Cardiac muscle cell (in vitro differentiated cells and primary cell): ENCODE measurements at regions not wholly inside any gene's neighbourhood (a gene's known extent, or its start where the extent isn't known, plus 50 kb on each side); places are given as distances from the start of the nearest gene placed in this dataset.
A peak's percentile ranks its signal among the peaks of the same experiment; 100 is the strongest.

Experiments used
- DNase-seq, 2 donors: peaks; one replicate each; pipeline versions ENCODE4 v3.0.0 to v3.0.0-alpha.2; 2010 to 2017; ENCODE audit warnings: low read depth in 1 of 2, low spot score in 1 of 2
- H3K27ac ChIP-seq: fragments of 200-600 bp; sonication (generic); 2 replicates; pipeline ENCODE4 v1.5.1; 2016
- H3K27me3 ChIP-seq: fragments of 200-600 bp; sonication (generic); 2 replicates; pipeline ENCODE4 v1.6.0; 2016; ENCODE audit warnings: control low read depth
- H3K36me3 ChIP-seq: fragments of 200-600 bp; sonication (generic); 2 replicates; pipeline ENCODE4 v1.5.1; 2016; ENCODE audit warnings: control low read depth
- H3K4me1 ChIP-seq: fragments of 200-600 bp; sonication (generic); 2 replicates; pipeline ENCODE4 v1.8.1; 2017; ENCODE audit warnings: low read depth, mild to moderate bottlenecking, mixed run types
- H3K4me3 ChIP-seq: fragments of 200-600 bp; sonication (generic); 2 replicates; pipeline ENCODE4 v1.5.1; 2016; ENCODE audit warnings: mild to moderate bottlenecking
- H3K9me3 ChIP-seq: fragments of 200-600 bp; sonication (generic); 2 replicates; pipeline ENCODE4 v1.5.1; 2017; ENCODE audit warnings: low read depth, mild to moderate bottlenecking, control low read depth
- TF ChIP-seq, protein P1 (sequence below): IDR thresholded peaks from 2 replicates; pipeline ENCODE4 v1.5.1; 2012; ENCODE audit warnings: low read depth, mild to moderate bottlenecking, low read length

- H3K4me3 ChIP-seq = no peak overlapping the region
- H3K36me3 ChIP-seq = no peaks in the 10 kb centered on the region
- H3K27me3 ChIP-seq = no peaks in the 10 kb centered on the region
- H3K4me1 ChIP-seq = no peaks in the 10 kb centered on the region
- no peak for DNase-seq
- no peaks in the 10 kb centered on the region for H3K9me3 ChIP-seq
- H3K27ac ChIP-seq = no peak overlapping the region
- TF ChIP-seq, protein P1, sequence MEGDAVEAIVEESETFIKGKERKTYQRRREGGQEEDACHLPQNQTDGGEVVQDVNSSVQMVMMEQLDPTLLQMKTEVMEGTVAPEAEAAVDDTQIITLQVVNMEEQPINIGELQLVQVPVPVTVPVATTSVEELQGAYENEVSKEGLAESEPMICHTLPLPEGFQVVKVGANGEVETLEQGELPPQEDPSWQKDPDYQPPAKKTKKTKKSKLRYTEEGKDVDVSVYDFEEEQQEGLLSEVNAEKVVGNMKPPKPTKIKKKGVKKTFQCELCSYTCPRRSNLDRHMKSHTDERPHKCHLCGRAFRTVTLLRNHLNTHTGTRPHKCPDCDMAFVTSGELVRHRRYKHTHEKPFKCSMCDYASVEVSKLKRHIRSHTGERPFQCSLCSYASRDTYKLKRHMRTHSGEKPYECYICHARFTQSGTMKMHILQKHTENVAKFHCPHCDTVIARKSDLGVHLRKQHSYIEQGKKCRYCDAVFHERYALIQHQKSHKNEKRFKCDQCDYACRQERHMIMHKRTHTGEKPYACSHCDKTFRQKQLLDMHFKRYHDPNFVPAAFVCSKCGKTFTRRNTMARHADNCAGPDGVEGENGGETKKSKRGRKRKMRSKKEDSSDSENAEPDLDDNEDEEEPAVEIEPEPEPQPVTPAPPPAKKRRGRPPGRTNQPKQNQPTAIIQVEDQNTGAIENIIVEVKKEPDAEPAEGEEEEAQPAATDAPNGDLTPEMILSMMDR = no peak
Measured at GRCh38 chr3:88779482-88779881, 327.9 kb upstream of the EPHA3 start.

DNA sequence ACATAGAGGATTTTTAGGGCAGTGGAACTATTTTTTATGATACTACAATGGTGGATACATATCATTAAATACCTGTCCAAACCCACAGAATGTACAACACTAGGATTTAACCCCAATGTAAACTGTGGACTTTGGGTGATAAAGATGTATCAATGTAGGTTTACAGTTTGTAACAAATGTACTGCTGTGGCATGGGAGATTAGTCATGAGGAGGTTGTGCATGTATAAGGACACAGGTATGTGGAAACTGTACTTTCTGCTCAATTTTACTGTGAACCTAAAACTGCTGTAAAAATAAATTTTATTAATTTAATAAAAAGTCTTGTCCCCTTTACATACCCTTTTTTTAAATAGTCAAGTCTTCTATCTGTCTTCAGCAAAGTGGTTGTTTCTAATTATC is 322.5 kb upstream of the EPHA3 start:
- H3K27me3 ChIP-seq = no peaks in the 10 kb centered on the region
- H3K4me1 ChIP-seq = no peaks in the 10 kb centered on the region
- H3K27ac ChIP-seq = no peak overlapping the region
- DNase-seq = no peak
- no peak overlapping the region for H3K4me3 ChIP-seq
- H3K36me3 ChIP-seq = no peaks in the 10 kb centered on the region
- no peaks in the 10 kb centered on the region for H3K9me3 ChIP-seq
- TF ChIP-seq, protein P1 = no peak

GRCh38 chr3:88785841-88786240 is 321.6 kb upstream of the EPHA3 start:
- DNase-seq = no peak
- H3K4me3 ChIP-seq = no peak overlapping the region

GRCh38 chr3:88795503-88795902 is 311.9 kb upstream of the EPHA3 start:
- Histone ChIP-seq H3K27ac (no peak overlapping the region), H3K9me3 (no peaks in the 10 kb centered on the region), H3K36me3 (no peaks in the 10 kb centered on the region), H3K4me3 (no peak overlapping the region), H3K27me3 (no peaks in the 10 kb centered on the region), H3K4me1 (no peaks in the 10 kb centered on the region)
- no peak for DNase-seq
- TF ChIP-seq, protein P1 = no peak

More at GRCh38 chr3:88785841-88786240, 321.6 kb upstream of the EPHA3 start:
- H3K27ac ChIP-seq = no peak overlapping the region
- H3K27me3 ChIP-seq = no peaks in the 10 kb centered on the region
- TF ChIP-seq, protein P1 = no peak
- H3K36me3 ChIP-seq = no peaks in the 10 kb centered on the region
- no peaks in the 10 kb centered on the region for H3K9me3 ChIP-seq
- no peaks in the 10 kb centered on the region for H3K4me1 ChIP-seq

GRCh38 chr3:88807491-88808105 is 299.8 kb upstream of the EPHA3 start:
- TF ChIP-seq, protein P1 = no peak
- H3K36me3 ChIP-seq = no peaks in the 10 kb centered on the region
- H3K27me3 ChIP-seq = no peaks in the 10 kb centered on the region
- peak overlapping the region; percentile 42 for H3K27ac ChIP-seq
- H3K9me3 ChIP-seq = no peaks in the 10 kb centered on the region
- no peak overlapping the region for H3K4me3 ChIP-seq
- peak in 1 of 2 donors; percentile 39 for DNase-seq
- peaks cover 44% of the 10 kb centered on the region for H3K4me1 ChIP-seq

DNA sequence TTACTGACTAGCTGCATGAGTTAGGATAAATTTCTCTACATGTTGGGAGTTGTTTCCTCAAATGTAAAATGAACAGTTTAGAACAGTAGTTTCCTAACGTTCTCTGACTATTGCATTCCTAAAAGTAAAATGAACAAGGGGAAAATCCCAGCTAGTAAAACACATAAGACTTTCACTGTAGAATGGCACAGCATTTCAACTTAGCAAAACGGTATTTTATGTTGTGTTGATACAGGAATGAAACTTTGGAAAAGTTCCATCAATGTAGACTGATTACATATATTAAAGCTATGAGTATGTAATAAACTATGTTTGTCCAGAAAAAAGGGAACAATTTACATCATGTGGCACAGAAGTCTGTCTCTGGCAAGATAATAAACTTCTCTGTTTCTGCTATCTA is 297.4 kb upstream of the EPHA3 start:
- peak overlapping the region; percentile 90 for H3K27ac ChIP-seq
- TF ChIP-seq, protein P1 = no peak
- peaks cover 57% of the 10 kb centered on the region for H3K4me1 ChIP-seq
- no peaks in the 10 kb centered on the region for H3K36me3 ChIP-seq
- peak in 1 of 2 donors; percentile 17 for DNase-seq
- H3K4me3 ChIP-seq = no peak overlapping the region
- H3K9me3 ChIP-seq = no peaks in the 10 kb centered on the region
- H3K27me3 ChIP-seq = no peaks in the 10 kb centered on the region
